IPS-NIHi11 (cell line): ENCODE measurements at regions not wholly inside any gene's neighbourhood (a gene's known extent, or its start where the extent isn't known, plus 50 kb on each side); places are given as distances from the start of the nearest gene placed in this dataset.
"Not testable (repeated sequence)": the region's sequence is repeated elsewhere in the genome, so short reads cannot be mapped to it uniquely, and the experiment has no call there.

ENCODE experiments used
- DNase-seq: peaks from one replicate; pipeline ENCODE4 v3.0.0; 2012; ENCODE audit warnings: mixed read lengths, low spot score

DNA sequence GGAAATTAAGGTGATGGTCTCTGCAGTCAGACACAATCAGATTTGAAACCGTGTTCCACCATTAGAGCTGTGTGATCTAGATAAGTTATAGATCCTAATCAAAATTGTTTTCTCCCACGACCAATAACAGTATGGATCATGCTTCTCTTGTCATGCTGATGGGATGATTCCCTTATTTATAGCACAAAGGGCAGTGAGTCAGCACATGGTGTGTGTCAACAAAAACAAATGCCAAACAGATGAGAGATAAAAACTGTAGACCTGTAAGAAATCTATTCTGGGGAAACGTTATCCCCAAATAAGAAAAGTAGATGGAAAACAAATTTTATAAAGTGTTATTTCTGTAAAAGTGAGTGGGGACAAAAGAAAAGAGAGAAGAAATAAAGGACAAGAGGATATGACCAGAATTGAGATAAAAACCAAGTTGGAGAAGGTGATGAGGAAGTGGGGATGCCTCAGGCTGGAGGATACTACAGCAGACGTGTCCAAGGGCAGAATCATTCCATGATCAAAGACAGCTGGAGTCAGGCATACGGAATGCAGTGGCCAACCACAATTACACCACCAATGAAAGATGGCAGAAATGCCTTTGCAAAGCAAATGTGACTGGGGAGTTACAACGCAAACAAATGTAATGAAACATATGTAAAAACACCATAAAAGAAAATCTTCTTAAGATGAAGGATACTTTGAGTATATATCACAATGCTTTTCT lies 377.8 kb upstream of the PRKX start:
- no peak for DNase-seq

DNA sequence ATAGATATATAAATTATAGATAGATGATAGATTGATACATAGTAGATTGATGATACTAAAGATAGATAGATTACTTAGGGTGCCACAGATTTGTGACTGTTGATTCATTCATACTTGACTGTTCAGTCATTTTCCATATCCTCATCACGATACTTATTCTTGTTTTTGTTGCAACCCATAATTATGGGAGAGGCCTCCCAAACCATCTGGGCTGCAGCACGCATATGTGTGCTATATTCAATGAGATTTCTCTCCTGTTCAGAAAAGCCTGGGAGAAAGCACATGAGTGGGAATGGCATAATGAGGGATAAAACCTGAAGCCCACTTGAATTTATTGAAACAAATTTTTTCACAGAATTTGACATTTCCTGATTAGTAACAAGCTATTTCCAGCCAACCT lies 346.4 kb upstream of the PRKX start:
- no peak for DNase-seq

DNA sequence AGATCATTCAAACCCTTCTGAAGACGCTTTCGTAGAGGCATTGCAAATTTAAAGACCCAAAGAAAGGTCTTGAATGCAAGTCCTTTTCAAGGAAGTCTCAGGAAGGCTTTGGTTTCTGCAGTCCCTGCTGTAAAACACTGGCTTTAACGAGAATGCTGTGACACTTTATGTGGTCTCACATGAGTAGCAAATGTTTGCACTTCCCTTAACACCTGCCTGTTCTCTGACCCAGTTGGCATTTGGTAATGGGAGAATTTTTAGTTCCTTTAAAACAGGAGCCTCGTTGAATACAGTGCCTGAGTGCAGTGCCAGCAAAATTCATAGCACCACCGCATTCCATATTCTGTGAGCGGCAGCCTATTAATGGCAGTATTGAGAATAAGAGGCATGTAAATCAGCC lies 330.5 kb upstream of the PRKX start:
- DNase-seq, result no peak

DNA sequence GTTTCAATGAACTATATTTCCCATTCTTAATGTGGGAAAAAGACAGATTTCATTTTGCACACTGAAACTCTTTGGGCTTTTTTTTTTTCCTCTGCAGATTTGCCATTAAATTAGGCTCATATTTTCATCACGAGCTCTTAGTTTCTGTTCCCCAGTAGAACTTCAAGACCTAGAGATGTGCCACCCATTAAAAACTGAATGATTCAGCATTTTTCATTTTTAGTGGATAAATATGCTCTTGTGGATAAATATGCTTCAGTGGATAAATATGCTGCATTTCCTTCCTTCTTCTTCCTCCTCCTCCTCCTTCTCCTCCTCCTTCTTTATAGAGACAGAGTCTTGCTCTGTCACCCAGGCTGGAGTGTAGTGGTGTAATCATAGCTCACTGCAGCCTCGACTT lies 322.4 kb upstream of the PRKX start:
- no peak for DNase-seq

DNA sequence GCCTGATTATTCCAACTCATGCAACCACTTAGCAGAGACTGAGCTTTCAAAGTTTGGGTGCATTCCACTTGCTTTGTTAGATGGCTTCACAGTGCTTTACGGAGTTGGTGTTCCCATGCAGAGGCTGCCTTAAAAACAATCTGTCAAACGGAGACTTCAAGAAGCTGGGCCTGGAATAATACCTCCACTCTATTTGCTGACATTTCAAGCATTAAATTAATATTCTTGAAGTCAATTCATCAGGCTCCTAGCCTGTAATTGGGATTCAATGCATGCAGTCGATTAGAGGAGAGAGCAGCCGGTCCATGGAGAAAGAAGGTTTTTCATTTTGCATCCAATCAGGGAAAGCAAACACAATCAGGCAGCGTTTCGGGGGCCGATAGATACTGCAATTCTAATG lies 314.7 kb upstream of the PRKX start:
- no peak for DNase-seq

DNA sequence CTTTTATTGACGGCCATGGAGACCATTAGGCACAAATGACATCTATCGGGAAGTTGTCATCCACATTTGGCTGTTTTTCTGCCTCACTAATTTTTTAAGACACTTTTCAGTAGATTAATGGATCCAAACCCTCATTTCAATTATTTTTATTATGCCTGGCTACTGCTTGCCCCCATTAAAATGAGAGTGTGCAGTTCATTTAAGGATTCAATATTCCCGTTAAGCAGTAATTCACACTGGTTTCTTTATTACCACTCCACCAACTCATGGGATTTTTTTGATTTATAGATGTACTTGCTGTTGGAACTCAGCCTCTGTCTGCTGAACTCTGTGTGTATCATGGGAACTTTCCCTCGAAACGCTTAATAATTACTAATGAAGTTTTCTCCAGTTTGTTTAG lies 291.8 kb upstream of the PRKX start:
- no peak for DNase-seq

DNA sequence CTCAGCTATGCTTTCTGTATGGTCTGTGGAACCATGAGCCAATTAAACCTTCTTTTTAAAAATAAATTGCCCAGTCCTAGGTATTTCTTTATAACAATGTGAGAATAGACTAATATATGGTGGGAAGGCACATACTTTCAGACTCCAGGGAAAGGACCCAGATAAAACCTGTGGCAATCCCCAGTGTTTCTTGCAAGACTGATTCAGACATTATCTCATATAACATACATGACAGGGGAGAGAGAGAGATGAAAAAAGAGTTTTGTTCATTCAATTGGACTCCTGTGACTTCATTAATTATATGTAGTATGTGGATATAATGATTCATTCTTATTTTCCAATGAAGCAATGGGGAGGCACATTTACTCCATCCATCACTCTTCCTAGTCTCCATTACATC lies 291.4 kb upstream of the PRKX start:
- DNase-seq, result no peak

DNA sequence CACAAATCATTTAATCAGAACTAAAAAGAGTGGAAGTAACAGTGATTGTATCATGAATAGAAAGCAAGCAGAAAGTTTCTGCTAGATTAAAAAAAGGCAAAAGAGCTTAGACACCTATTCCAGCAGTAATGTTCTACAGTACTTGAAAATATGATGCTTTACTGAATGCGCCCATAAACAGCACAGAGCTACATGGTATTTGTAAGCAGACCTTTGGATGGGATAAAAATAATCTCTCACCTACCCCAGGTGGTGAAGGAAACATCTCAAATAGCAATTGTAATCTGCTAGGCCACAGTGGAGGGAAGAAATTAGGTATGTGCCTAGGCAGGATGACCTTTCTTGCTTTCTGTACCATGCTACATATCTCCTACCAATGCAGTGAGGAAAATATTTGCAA lies 280.9 kb upstream of the PRKX start:
- DNase-seq, result no peak

DNA sequence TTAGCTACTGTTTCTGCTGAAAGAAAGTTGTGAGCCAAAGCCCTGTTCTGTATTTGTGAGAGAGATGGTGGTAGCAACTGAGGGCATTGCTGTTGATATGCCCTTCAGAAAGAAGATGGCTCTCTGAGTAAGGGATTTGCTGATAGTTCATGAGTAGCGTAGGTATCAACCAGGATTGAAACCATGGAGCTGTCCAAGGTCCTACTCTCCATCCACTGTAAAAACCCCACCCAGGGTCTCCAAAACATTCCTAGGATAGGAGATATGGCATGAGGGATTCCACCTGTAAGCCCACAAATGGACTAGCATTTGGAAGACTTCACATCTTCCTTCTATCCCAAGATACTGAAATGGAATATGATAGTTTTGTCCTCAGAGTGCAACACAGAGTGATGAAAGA lies 277.1 kb upstream of the PRKX start:
- peak; percentile 20 for DNase-seq

DNA sequence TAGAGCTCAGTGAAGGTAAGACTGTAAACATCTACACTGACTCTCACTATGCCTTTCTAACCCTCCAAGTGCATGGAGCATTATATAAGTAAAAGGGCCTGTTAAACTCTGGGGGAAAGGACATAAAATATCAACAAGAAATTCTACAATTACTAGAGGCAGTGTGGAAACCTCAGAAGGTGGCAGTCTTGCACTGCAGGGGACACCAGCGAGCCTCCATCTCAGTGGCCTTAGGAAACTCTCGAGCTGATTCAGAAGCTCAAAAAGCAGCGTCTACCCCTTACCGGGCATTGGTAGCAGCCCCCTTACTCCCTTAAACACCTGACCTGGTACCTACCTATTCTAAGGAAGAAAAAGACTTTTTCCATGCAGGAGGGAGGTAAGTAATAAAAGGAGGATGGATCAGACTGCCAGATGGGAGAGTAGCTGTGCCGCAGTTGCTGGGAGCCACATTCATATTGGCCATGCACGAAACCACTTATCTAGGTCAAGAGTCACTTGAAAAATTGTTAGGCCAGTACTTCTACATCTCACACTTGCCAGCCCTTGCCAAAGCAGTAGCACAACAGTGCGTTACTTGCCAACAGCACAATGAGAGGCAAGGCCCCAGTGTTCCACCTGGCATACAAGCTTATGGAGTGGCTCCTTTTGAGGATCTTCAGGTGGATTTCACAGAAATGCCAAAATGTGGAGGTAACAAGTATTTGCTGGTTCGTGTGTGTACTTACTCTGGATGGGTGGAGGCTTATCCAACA lies 258.8 kb upstream of the PRKX start:
- not testable (repeated sequence) for DNase-seq

DNA sequence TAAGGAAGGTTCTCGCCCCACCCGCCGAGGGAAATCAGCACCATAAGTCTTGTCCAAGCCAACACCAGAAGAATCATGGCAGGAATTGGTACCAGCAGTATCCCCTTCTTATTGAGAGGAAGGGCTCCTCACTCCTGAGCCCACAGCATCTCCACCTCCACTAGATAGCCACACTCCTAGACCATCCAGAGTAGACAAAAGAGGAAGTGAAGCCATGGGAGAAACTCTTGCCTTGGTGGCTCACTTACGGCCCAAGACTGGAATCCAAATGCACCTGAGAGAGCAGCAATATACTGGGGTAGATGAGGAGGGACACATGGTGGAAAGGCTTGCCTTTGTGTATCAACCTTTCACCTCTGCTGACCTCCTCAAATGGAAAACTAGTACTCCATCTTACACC lies 255.3 kb upstream of the PRKX start:
- DNase-seq, result no peak

DNA sequence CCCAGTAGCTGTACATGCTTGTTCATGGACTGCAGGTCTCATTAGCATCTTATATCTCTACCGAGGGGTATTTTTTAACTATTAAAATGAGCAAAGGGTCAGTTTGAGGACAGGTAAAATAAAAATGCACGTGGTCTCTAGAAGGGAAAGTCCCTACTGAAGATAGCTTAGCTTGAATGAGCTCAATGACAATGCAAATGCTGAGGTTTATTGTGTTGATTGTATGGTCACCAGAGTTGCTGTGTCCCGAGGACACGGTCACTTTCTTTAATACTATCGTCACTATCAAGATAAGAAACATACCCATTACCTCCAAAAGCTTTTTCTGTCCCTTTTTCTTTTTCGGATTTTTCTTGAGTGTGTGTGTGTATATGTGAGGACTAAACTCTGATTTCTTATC lies 250.5 kb upstream of the PRKX start:
- no peak for DNase-seq

DNA sequence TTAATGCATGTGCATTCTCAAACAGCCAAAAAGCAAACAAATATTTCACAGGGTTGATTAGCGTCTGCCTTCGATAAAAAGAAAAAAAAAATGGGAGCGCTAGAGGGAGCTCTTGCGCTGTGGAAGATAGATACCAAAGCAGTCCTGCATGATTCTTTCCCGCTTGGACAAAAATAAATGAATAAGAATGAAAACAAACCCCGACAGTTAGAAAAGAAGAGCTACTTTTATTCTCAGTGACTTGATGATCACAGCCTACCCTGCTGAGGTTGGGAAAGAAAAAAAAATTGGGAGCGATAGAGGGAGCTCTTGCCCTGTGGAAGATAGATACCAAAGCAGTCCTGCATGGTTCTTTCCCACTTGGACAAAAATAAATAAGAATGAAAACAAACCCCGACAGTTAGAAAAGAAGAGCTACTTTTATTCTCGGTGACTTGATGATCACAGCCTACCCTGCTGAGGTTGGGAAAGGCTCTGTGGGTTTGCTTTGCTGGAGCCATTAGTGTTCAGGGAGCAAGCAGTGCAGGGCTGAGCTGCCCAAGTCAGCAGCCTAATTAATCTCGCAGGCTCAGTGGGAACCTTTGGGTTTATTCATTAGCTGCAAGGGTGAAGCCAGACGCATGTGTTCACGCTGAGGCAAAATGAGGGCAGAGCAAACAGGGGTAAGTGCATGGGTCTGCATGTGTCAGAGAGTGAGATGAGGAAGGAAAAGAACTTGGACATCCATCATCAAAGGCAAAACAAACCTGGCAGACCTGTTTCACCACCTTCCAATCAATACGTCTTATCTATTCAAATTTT lies 249.3 kb upstream of the PRKX start:
- DNase-seq, result no peak

DNA sequence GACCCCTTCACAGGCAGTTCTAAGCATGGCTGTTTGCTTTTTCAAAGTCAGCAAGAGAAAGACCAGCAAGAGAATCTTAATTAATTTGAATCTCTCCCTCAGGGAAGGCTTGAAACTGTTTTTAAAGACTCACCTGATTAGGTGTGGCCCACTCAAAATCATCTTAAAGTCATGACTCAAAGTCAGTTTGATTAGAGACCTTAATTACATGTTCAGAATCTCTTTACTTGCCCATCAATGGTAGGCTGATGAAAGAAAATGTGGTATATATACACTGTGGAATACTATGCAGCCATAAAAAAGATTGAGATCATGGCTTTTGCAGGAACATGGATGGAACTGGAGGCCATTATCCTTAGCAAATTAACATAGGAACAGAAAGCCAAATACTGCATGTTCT lies 247.5 kb upstream of the PRKX start:
- DNase-seq, result no peak

DNA sequence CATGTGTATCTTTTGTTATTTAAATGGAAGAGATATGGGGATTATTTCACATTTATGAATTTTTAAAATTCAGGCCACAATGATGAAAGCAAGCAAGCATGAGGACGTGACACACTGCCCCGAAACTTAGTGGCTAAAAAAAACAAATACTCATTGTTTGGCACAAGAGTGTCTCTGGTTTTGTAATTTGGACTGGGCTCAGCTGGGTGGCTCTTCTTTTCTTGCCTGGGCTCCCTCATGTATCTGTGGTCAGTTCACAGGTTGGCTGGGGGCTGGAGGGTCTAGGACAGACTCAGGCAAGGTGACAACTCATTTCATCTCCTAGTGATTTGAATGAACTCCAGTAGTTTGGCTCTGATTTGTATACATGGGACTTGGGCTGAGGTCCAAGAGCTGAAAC lies 238.4 kb upstream of the PRKX start:
- no peak for DNase-seq

DNA sequence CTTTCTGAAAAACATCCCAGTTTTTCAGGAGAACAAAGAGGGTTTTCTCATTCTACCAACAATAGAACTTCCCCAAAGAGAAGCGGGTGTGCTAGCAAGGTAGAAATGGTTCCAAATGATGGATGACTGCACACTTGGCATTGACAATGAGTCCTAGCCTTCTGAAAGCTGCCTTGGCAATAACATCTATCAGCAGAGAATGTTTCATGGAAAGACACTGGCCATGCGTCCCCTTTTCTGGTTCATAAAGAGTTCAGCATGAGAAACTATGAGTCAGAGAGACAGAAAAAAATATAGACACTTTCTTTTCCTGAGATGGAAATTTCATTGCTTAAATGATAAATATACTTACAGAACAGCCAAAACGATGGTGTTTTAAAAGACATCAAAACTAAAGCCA lies 236.9 kb upstream of the PRKX start:
- no peak for DNase-seq

DNA sequence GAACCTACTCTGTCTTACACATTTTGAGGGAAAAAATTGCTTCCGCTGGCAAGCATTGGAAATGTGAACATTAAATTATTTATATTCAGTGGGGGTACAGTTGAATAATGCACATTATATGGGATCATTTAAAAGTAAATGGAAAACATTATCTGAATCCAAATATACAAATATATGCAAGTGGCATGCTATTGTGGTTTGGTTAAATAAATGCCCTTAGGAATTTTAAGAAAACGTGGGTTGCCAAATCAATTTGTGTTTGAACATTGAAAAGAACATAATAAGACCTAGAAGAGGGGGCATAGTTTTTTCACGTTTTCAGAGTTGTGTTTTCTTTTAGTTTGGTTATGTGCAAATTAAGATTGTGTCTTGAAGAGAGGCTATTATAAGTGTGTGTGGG lies 230.5 kb upstream of the PRKX start:
- DNase-seq, result no peak

DNA sequence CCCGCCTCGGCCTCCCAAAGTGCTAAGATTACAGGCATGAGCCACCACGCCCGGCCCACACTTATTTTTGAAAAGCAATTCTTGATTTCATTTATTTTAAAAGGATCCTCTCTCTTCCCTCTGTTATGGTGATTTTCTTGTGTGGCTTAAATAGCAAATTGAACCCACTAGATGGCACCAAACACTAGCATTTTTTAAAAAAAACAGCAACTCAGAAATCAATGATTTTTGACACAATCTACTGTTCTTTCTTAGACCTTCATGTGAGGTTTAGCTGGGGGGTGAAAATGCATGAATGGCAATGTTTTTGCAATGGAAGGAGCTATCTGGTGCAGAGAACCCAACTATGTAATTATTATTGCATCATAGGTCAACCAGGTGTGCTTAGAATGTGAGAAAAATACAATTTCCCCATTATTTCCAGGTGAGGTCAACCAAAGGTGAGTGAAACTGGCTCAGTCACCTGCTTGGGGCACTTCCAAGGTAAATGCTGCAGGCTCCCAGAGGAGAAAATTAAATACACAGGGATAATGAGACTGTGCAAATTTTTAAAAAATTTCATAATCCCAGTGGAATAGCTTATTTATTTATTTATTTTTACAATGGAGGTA lies 226.7 kb upstream of the PRKX start:
- peak; percentile 11 for DNase-seq

DNA sequence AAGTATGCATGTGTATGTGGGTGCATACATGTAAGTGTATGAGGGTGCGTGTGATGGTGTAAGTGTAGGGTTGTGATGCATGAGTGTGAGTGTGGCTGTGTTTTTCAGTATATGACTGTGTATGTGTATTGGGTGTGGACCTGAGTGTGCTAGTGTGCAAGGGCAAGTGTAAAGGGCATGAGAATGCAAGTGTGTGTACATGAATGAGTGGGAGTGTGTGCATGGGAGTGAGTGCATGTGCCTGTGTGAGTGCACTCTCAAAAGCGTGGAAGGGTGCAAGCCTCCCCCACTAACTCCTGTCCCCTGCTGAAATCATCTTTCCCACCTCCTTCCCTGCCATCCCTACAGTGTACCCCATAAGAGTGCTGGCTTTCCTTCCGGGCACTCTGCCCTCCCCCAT lies 225.1 kb upstream of the PRKX start:
- DNase-seq, result no peak

DNA sequence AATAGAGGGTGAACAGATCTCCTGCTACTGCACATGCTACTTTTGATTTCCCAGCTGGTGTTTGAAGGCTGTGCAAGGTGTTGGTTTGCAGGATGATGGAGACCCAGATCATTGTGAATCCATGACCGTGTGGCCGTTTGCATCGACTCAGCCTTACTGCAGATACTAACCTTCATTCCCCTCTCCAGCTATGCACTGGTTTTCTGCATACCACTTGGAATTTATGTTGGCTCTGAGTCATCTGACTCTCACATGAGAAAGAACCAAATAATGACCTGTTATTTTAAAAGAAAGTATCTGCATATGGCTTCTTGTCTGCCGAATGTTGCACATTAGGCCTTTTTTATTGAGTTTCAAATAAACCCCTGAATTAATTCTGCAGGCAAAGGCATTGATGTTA lies 221.7 kb upstream of the PRKX start:
- not testable (repeated sequence) for DNase-seq

DNA sequence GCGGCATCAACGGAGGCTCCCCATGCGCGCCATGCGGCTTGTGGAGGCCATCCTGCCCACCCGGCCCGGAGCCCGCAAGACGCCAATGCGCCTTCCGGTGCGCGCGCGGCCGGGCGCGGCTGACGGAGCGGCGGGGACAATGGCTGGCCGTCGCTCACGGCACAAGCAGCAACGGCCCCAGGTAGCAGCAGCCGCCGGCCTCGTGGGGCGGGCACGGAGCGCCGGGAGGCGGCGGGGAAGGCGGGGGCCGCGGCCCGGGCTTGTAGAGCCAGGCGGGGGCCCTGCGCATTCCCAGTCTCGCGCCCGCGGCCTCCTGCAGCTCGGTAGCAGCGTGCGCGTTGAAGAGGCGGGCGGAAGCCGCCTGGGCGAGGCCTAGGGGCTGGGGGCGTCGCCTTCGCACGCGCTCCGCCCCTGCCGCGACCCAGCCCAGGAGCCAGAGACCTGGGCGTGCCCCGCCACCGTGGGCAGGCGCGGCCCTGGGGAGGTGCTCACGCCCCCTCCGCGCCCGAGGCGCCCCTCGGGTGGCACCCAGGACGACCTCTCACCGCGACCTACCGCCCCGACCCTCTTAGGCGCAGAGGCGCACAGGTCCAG lies 207.1 kb upstream of the PRKX start:
- not testable (repeated sequence) for DNase-seq
